ENCODE measurements at regions not wholly inside any gene's neighbourhood (a gene's known extent, or its start where the extent isn't known, plus 50 kb on each side); places are given as distances from the start of the nearest gene placed in this dataset.

DNA sequence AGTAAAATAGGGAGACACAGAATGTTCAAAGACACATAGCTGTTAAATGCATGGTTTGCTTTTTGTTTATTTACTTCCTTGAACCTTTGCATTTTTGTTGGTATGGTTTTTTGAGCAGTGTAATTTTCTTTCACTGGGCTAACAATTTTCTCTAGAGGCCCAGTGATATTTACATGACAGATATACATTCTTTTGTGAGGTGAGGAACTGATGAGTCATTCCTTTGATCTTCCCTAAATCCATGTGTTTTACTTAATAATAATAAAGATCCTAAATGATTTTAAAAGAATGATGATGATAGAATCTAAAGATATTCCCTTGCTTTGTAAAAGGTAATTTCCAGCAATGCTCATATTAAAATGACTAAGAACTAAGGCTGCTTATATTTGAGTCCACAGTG is 188.5 kb upstream of the ANK3 start:
- TF ChIP-seq, protein P1, sequence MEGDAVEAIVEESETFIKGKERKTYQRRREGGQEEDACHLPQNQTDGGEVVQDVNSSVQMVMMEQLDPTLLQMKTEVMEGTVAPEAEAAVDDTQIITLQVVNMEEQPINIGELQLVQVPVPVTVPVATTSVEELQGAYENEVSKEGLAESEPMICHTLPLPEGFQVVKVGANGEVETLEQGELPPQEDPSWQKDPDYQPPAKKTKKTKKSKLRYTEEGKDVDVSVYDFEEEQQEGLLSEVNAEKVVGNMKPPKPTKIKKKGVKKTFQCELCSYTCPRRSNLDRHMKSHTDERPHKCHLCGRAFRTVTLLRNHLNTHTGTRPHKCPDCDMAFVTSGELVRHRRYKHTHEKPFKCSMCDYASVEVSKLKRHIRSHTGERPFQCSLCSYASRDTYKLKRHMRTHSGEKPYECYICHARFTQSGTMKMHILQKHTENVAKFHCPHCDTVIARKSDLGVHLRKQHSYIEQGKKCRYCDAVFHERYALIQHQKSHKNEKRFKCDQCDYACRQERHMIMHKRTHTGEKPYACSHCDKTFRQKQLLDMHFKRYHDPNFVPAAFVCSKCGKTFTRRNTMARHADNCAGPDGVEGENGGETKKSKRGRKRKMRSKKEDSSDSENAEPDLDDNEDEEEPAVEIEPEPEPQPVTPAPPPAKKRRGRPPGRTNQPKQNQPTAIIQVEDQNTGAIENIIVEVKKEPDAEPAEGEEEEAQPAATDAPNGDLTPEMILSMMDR (IDR thresholded peaks at IDR 0.05; ENCODE audit: low read depth, low read length, missing control alignments) = no peak
- in situ Hi-C loops (cut with HindIII; ENCODE audit: low sequenced_read_pairs) = no loop called here
- DNase-seq (ENCODE audit: low read depth) = no peak

DNA sequence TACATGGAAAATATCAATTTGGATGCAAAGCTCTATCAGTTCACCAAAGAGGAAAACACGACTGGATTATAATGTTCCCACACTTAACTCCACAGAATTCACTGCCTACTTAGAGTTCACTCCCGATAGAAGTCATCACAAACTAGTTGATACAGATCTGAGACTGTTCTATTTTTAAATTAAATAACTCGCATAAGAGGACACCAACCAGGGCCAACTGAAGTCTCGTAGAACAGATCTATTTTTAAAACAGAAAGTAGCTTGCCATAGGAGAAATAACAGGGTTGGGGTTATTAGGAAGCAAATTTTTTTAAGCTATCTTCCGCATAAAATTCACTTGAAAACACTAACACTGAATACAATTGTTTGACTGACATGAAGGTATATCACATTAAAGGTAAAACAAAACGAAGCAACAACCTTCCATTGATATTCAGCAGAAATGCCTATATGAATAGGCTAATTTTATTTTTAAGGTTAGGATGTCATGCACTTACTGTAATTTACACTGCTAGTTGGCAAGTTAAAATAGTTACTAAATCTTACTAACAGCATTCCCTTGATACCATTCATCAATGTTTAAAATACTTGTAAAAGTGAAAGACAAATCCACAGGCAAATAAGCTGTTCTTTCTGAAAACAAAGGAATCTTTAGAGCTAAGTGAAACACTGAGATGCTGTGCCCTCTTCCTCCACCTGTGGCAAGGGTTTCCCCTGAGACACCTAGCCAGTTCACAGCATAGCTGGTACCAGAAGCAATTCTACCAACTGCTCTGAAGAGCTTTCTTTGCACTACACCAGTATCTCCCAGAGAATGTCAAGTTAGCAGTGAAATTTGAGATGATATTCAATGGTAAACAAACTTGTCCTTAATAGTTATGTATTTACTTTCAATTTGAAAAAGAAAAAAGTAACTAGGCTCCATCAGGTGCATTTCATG is 186.7 kb upstream of the ANK3 start:
- TF ChIP-seq, protein P1 (IDR thresholded peaks at IDR 0.05; ENCODE audit: low read depth, low read length, missing control alignments) = no peak
- DNase-seq (ENCODE audit: low read depth) = no peak
- in situ Hi-C loops (cut with HindIII; ENCODE audit: low sequenced_read_pairs) = no loop called here
- H3K4me3 ChIP-seq (ENCODE audit: low read depth, low read length) = no peak overlapping the region

More for the DNA sequence above, 188.5 kb upstream of the ANK3 start:
- no peak overlapping the region for H3K4me3 ChIP-seq (ENCODE audit: low read depth, low read length)

DNA sequence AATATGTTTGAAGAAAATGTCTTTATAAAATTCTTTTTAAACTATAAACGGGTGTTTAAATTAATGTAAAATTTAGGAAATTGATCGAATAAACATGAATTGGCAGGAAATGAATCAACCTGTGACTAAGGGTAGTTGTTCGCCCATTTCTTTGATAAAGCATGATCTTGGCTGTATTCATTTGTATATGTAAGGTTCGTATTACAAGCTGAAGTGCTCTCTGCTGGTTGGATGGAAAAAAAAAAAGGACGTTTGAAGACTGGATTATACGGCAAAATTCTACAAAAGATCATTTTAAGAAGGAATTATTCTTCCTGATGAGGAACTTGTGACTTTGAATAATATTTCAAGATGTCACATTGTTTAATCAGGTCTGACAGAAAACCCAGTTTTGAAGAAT is 185.4 kb upstream of the ANK3 start:
- in situ Hi-C loops (cut with HindIII; ENCODE audit: low sequenced_read_pairs) = no loop called here
- H3K4me3 ChIP-seq (ENCODE audit: low read depth, low read length) = no peak overlapping the region
- TF ChIP-seq, protein P1 (IDR thresholded peaks at IDR 0.05; ENCODE audit: low read depth, low read length, missing control alignments) = no peak
- no peak for DNase-seq (ENCODE audit: low read depth)

DNA sequence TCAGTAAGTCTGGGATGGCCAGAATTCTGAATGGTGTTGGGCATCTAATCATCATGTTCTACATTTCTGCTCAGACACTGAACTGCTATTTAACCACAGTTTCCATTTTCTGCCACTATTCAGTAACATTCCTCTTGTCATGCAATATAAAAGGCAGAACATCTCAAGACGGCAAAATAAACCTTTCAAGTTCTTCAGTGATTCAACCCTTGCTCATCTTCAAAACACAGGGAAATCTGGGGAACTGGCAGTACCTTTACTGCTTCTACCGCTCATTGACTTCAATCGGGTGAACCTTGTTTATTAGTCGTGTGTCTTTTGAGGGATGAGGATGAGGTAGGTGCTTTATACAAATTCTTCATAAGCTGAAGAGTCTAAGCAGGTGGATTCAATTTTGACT is 184.7 kb upstream of the ANK3 start:
- H3K4me3 ChIP-seq (ENCODE audit: low read depth, low read length) = no peak overlapping the region
- no peak for DNase-seq (ENCODE audit: low read depth)
- in situ Hi-C loops (cut with HindIII; ENCODE audit: low sequenced_read_pairs) = no loop called here
- TF ChIP-seq, protein P1 (IDR thresholded peaks at IDR 0.05; ENCODE audit: low read depth, low read length, missing control alignments) = no peak

DNA sequence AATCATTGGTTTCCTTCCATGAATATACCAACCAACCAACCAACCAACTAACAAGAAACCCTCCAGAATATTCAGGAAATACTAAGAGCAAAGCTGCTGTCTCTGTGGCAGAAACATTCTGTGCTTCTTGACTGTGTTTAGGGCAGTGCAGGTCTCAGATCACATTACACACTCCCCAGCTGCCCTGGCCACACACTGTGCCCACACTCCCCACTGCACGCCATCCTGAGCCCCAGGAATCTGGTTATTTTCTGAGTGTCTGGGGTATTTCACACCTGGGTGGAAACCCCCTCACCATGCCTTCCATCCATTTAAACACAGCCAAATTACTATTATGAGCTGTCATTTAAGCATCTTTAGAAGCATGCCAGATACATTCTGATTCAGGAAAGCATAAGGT is 183.7 kb upstream of the ANK3 start:
- H3K4me3 ChIP-seq (ENCODE audit: low read depth, low read length) = peak overlapping the region; percentile 53
- DNase-seq (ENCODE audit: low read depth) = peak; percentile 22
- in situ Hi-C loops (cut with HindIII; ENCODE audit: low sequenced_read_pairs) = no loop called here
- TF ChIP-seq, protein P1 (IDR thresholded peaks at IDR 0.05; ENCODE audit: low read depth, low read length, missing control alignments) = no peak

DNA sequence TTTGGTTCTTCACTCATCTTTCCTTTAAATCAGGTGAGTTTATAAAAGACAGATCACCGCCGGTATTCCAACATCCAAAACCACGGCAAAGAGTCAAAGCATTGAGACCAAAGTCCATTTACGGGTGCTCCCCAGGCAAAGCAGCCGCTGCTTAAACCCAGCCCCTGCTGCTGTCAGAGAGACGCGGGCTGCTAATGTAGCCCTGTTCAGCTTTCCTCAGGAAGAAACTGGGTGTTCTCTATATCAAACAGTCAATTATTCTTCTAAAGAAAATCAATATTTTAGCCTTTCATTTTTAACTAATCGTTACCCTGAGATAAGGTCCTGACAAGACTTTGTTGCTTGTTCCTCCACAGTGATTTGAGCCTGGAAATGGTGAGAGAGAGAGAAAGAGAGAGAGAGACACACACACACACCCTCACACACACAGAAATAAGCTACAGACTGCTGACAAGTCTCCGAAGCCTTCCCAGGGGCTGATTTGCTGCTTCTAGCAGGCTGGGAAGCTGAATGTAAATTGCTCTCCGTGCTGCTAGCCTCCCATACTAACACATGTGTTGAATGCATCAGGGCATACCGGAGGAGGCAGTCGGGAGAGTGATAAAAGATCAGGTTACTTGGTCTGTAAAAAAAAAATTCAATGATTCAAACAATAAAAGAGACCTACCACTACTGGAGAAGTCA is 183.0 kb upstream of the ANK3 start:
- TF ChIP-seq, protein P1 (IDR thresholded peaks at IDR 0.05; ENCODE audit: low read depth, low read length, missing control alignments) = no peak
- in situ Hi-C loops (cut with HindIII; ENCODE audit: low sequenced_read_pairs) = no loop called here
- DNase-seq (ENCODE audit: low read depth) = peak; percentile 58
- H3K4me3 ChIP-seq (ENCODE audit: low read depth, low read length) = peak overlapping the region; percentile 53

All from astrocyte of the cerebellum (primary cell).